Tongue (tissue), 1 donor: ENCODE measurements at regions not wholly inside any gene's neighbourhood (a gene's known extent, or its start where the extent isn't known, plus 50 kb on each side); places are given as distances from the start of the nearest gene placed in this dataset.
A peak's percentile ranks its signal among the peaks of the same experiment; 100 is the strongest.
"Not testable (repeated sequence)": the region's sequence is repeated elsewhere in the genome, so short reads cannot be mapped to it uniquely, and the experiment has no call there.

Experiments used
- DNase-seq: peaks from one replicate; pipeline ENCODE4 v3.0.0-alpha.2; 2015

DNA sequence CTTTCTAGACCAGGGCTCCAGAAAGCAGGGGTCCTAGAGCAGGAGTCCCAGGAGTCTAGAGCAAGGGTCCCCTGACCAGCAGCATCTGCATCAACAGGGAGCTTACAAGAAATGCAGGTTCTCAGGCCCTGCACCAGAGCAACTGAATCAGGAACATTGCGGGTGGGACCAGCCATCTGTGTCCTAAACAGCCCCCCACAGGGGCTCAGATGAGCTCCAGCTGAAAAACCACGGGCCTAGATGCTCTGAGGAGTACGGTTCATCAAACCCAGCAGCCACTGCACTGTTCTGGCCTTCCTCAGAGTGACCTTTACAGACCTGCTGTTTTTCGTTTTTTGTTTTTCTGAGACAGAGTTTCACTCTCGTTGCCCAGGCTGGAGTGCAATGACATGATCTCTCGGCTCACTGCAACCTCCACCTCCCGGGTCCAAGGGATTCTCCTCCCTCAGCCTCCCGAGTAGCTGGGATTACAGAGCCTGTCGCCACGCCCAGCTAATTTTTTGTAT, 438.2 kb downstream of the SOX9 start:
- DNase-seq: no peak

DNA sequence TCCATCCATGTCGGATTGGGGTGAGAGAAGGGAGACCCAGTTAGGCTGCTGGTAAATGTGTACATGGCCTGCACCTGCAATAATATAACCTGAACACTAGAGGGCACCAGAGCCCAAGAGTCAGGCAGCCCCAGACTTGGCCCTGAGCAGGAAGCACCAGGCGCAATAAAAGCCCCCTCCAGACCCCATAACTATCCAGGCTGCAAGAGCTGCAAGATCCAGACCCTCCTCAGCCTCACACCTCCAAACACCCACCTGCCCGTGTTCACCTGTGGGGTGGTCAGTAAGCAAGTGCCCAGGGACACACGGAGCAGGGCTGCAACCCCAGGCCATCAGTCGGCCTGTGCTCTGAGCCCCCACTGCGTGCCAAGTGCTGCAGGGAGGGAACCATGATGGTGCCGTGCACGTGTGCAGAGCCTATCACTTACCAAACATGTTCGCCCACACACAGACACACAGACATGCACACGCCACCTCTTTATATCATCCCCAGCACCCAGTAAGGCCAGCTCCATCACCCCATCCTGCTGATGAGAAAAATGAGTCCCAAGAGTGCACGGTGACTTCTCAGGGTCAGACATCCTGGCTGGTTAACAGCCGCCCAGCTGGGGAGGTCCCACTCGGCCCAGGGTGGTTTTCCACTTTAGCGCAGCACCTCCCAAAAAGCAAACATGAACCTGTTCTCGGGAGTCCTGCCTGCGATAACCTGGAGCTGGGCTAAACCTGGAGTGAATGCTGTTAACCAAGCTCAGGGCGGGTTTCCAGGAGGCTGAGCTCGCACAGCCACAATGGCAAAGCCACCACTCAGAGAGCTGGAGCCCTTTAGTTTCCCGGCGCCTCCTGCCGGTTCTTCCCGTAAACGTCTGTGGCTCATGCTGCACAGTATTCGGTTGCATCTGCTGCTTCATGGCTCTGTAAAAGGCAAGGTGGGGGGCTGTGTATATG, 439.8 kb downstream of the SOX9 start:
- peak; percentile 78 for DNase-seq

DNA sequence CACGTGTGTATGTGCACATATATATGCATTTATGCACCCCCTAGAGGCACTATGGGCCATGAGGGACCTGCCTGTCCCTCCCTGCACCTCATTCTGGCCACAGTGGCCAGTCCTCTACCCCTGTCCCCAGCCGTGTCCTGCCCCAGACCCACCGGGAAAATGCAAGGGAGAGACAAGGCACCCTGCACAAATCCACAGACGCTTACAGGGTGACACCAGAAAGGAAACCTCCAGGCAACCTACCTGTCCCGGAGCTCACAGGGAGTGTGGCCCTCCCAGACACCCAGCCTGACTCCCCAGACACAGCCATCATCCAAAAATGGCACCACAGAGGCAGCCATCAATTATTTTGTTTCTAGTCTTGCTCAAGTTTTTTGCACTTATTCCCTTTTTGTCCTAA, 440.4 kb downstream of the SOX9 start:
- DNase-seq: no peak

DNA sequence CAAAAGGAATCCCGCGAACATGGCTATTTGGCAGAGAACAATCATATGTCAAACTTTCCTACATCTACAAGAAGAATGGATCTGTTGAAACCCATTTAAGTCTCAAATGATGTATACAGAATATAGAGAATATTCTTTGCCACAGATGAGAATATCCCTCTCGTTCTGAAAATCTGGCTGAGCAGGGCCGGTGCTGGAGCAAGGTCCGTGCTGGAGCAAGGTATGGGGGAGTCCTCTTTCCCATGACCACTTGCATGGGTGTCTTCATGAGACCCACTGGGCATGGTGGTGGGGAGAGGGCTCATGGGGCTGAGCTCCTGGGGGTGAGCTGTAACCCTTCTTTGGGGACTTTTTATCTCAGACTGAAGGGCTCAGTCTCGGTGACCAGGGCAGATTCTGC, 440.9 kb downstream of the SOX9 start:
- DNase-seq: no peak

DNA sequence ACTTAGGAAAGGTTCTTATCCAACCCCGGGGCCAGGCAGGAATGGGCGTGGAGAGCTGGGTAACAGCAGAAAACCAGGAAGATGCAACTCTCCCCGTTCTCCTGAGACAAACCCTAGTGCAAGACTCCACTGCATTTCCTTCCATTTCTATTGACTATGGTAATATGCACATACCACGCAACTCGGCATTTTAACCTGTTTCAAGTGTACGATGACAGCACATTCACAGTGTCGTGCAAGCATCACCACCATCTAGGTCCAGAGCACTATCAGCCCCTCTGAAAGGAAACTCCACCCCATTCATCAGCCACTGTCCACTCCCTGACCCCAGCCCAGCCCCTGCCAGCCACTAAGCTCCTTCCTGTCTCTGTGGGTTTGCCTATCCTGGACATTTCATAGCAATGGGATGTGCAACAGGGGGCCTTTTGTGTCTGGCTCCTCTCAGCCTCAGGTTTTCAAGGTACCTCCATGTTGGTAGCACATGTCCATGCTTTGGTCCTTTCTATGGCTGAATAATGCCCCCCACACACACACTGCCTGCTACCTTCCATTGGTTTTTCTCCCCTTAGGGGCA, 441.9 kb downstream of the SOX9 start:
- no peak for DNase-seq

DNA sequence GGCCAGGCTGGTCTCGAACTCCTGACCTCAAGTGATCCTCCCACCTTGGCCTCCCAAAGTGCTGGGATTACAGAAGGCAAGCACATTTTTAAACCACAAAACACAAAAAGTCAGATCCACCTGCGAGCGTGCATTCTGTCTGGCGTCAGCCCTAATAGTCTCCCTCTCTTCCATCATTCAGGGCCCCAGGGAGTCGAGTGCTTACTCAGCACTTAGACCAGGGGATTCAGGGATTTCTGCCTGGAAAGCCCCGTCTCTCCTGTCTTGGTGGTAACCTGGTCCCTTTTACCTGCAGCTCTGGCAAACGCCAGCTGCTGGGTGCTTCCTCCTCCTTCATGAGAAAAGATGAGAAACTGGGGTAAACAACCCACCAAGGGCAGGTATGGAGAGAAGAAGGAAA, 443.1 kb downstream of the SOX9 start:
- no peak for DNase-seq

DNA sequence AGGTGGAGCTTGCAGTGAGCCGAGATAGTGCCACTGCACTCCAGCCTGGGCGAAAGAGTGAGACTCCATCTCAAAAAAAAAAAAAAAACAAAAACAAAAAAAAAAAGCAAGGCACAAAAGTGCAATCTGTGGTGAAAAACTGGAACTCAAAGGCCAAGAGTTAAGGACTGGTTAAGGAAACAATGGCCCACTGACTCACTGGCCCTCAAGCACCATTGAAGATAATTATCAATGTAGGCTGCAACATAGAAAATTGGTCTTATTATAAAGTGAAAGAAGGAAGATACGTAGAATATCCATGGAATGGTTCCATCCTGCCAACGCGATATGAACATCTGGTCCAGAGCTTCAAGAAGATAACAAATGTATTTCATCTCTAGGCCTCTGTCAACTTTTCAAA, 444.2 kb downstream of the SOX9 start:
- no peak for DNase-seq

DNA sequence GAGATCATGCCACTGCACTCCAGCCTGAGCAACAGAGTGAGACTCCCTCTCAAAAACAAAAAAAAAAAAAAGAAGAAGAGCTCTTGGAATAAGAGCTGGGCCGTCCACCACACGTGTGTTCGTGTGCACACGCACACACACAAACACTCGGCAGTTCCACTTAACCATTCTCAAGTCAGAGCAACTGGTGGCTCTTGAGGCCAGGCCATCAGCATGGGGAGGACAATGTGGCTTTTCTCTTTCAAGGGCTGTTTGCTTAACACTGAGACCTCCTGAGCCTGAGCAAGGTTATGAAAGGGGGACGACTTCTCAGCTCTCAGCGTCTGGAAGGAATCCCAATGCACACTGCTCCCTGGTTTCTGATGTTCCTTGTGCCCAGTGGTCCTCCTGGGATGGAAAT, 444.9 kb downstream of the SOX9 start:
- no peak for DNase-seq

DNA sequence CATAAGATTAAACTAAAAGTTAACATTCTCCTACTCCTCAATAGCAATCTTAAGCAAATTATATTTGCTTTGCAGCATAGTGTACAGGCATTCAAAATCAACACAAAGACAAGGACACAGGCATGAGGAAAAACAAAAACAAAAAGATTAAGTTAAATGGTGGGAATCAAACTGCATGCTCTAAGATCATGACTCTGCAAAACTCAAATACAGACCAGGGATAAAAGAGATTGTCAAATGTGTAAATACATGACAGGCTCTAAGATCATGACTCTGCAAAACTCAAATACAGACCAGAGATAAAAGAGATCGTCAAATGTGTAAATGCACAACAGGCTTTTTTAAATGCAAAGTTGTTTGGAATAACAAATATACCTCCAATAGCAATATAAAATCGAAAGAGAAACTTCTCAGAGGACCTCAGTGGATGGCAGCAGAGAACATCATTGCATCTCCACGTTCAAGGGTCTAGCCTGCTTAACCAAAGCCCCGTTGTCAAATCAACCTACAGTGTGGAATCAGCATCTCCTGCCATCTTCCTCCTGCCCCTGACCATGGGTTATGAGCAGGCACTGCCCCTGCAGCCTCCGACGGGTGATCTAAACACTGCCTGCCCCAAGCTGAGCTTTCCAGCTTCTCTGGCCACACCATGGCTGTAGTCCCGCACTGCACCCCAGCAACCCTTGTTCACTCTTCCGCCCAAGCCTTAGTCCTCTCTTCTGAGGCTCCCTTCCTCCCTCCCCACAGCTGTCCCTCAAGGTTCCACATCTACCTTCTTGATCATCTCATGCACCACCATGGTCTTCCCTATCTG, 446.1 kb downstream of the SOX9 start:
- DNase-seq: no peak

DNA sequence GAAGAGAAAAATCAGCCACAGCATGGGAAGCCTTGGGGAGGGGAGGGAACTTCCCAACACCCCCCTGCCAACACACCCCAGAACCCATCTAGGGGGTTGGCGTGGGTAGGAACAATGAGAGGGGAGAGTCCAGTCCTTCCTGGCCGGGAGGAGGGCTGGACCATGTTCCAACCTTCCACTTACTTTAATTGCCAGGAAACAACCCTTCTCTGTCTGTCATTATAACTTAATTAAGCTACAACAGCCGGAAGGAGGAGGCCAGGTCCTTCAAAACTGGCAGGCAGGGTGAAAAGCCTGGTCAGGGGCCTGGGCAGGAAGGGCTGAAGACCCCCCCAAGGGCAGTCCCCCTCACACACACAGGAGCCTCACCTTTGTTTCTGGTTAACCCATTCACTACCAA, 447.0 kb downstream of the SOX9 start:
- DNase-seq: no peak

DNA sequence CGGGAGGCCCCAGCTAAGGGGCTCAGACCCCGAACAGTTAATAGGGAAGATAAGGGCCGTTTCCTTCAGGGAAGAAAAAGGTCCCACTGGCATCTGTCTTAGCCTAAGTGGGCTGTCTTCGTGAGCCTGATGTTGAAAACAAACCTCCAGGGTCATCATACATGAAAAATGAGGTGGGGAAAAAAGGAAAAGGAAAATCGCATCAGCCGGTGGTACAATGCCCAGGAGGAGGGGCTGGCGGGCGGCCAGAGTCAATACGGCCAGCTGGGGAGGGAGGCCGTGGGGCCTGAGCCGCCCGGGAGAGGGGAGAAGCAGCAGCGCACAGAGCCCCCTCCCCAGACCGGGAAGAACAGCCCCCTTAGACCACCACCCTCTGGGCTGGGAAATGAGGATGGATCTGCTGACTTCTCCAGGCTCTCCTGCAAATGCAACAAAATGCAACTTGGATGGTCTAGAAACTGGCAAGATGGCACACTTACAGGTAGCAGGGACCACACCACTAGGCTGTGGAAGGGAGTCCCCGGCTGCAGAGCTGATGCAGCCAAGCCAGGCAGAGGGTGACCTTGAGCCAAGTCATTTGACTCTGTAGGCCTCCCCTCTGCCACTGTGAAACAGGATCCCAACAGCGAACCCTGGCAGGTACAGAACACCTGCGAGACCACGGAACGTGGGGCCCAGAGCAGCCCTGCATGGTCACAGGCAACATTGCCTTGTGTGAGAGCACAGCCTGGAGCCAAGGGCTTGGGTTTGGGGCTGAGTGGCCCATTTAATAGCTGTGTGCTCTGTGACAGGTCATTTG, 448.5 kb downstream of the SOX9 start:
- DNase-seq: no peak

DNA sequence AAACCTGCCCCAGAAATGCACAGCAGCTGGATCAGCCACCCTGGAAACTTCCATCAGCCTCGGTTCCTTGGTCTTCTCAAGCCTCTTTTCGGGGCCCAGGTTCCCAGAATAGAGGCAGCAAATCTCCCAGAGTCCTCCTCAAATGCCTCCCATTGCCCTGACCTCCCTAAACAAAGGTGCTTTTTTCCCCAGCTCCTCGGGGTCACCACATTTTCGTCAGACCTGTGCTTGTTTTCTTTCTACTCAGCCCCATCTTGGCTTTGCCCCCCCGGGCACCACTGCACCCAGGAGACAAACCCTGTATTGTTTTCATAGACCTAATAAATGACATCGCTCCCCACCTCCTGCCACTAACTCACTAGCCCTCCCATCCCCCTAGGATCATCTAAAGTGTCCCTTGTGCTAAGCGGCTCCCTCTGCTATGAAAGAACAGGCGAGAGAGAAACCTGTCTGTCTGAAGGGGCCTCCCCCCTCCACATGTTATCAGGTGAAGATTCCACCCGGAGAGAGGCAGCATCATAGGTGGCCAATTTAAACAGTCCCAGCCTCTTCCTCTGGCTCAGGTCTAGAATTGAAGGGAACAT, 451.1 kb downstream of the SOX9 start:
- DNase-seq: no peak

DNA sequence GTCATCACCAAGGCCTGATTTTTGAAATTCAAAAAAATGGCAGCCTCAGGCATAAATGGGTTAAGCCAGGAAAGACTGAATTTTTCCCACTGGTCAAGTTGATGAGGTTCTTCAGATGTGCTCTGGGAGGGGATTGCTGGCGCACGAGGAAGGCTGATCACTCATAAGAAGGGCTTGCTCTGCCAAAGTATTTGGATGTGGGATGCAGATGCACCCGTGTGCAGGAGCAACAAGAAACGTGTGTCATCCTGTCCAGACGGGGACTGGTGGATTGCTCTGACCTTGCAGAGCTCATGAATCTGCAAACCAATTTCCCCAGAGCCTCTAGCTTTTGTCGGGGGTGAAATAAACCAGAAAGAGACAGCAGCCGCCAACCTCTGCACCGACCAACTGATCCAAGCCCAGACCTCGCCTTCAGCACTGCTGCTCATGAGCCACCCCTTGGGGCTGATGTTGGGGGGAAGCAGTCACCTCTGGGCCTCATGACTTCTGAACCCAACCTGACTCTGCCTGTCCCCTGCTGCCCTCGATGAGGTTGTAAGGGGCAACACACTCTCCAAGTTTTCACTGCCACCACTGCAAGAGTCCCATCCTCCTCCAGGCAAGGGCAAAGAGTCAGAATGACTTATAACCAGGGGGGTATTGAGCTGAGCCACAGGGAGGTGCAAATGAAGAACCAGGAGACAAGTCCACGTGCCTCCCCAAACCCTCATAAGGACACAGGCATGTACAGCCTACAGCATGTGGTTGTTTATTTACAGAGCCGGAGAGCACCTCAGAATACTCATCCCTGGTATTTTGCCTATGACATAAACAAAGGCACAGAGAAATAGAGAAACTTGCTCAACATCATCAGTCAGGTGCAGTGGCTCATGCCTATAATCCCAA, 452.0 kb downstream of the SOX9 start:
- DNase-seq: peak; percentile 52

DNA sequence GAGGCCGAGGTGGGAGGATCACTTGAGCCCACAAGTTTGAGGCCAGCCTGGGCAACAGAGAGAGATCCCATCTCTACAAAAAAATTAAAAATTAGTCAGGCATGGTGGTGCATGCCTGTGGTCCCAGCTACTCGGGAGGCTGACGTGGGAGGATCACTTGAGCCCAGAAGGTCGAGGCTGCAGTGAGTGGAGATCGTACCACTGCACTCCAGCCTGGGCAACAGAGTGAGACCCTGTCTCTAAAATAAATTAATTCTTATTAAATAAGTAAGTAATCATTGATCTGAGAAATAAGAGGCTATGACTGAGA, 452.6 kb downstream of the SOX9 start:
- DNase-seq: not testable (repeated sequence)

DNA sequence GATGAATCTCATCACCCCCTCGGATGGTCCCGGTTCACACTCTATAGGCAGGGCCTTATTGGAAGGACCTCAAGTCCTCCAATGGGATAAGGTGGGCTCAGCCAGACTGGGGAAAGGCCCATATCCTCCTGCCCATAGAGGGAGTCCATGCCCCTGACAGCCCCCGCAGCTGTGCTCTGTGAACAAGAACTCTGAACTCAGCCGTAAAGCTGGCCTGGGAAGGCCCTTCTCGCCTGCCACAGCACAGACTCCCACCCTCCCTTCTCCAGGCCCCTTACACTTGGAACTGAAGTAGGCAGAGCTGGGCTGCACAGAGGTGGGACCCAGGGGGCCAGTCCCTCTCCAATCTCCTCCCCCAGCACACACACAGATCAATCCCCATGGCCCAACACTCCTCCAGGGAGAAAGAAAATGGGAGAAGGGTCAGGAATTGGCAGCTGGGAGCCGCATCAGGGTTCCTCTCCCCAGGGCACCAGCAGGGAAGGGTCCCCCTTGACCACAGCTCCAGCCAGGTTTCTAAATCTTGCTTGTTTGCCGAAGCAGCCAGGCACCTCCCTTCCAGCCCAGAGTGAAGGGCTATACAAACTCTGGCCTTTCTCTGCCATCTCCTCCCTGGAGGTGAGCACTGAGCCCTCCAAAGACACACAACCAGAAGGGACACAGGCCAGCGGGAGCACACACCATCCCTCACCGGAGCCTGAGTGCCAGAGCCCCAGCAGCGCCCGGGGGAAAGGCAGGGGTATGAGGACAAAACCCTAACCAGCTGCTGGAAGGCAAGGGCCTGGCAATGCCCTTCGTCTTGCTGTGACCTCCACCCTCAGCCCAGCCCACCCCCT, 454.1 kb downstream of the SOX9 start:
- DNase-seq: no peak

DNA sequence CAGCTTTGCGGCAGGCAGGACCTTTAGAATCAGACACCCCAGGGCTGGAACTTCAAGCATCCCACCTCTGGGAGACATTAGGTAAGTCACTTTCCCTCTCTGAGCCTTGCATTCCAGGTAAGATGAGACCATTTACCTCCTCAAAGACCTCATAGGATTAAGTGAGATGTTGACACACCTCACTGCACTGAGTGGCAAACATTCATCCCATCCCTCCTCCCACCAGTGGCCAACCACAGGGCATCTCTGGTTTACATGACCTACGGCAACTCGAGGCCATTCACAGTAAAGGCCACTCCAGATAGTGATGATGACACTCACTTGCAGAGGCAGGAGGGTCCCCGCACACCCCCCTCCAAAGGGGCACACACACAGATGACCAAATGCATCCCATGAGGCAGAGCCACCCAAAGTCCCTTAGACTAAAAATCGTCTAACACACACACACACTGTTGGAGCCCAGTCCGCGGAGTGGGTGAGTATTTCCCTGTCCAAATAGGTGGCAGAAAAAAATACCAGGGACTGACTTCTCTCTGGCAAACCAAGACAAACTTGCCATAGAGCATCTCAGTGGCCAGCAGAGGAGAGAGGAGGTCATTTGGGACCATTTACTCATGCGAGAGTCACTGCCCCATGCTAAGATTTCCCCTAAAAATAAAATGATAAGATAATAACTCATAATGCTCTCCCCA, 454.9 kb downstream of the SOX9 start:
- DNase-seq: no peak

DNA sequence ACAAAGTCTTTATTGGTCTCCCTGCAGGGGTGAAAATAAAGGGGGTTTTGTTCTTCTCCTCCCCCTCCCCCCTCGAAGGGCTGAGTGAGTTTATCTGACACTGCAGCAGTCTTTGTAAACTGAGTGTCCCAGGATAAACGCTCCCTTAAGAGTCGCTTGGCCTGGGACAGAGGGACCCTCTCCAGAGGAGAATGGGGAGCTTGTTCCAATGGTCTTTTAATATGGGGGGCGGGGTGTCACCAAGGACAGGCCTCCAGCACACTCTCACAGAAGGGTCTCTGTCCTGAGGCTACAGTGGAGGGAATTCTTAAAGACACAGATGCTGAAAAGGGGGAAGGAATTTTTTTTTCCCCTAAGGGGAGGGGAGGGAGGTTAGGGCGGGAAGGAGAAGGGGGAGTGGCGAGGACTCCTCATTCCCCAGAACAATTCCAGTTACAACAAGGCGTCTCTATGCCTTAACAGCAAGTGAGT, 455.5 kb downstream of the SOX9 start:
- DNase-seq: peak; percentile 45

DNA sequence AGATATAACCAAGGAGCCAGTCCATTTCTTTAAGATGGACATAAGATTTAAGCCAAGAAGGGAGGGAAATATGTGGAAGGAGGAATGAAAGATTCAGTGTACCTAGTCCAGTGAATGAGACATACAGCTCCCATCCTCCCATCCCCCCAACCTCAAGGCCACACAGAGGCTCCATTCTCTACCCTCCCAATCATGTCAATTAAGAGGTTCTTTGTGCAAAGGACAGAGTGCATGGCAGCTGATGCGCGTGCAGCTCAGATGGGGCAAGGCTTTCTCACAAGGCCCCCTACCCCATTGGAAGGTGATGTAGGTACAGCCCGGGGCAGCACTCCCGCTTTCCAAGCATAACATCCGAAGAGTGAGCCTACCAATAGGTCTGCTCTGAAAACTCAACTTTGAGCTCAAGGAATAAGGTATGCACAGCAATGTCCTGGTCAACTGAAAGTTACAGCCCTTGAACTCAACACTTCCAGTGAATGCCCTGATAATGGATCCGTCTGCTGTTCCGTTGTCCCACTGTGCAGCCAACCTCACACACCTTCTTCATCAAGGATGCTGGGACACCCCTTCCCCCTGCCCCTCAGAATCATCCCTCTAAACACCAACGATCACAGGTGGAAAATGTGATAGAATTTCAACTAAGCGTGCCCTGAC, 458.1 kb downstream of the SOX9 start:
- no peak for DNase-seq

DNA sequence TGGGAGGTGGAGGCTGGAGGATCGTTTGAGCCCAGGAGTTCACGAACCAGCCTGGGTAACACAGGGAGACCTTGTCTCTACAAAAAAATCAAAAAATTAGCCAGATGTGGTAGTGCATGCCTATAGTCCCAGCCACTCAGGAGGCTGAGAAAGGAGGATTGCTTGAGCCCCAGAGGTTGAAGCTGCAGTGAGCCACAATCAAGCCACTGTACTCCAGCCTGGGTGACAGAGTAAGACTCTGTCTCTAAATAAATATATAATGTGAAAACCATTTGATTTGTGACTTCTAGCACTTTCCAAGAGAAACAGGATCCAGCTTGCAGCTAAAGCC, 459.1 kb downstream of the SOX9 start:
- no peak for DNase-seq
